ENCODE measurements at regions not wholly inside any gene's neighbourhood (a gene's known extent, or its start where the extent isn't known, plus 50 kb on each side); places are given as distances from the start of the nearest gene placed in this dataset.

DNA sequence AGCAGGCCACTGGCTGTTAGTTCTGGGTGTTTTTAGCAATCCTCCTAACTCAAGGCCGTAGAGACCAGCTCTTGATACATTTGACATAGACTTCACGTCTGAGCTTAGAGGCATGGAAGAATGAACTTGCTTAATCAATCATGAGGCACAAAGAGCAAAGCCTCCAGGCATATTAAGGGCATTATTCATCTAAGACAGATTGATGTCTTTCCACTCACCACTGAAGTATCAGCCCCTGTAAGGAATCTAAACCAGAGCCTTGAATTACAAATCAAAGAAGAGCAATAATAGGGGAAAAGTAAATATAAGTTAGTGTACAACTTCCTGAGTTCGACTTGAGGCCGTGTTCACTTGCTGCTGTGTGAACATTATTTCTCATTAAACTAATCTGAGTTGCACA is 1470.7 kb downstream of the AACS start:
- no peaks in the 10 kb centered on the region for H3K9me3 ChIP-seq (replicated peaks in 1 of 3)
- no peak overlapping the region for H3K27ac ChIP-seq
- TF ChIP-seq, protein P1, sequence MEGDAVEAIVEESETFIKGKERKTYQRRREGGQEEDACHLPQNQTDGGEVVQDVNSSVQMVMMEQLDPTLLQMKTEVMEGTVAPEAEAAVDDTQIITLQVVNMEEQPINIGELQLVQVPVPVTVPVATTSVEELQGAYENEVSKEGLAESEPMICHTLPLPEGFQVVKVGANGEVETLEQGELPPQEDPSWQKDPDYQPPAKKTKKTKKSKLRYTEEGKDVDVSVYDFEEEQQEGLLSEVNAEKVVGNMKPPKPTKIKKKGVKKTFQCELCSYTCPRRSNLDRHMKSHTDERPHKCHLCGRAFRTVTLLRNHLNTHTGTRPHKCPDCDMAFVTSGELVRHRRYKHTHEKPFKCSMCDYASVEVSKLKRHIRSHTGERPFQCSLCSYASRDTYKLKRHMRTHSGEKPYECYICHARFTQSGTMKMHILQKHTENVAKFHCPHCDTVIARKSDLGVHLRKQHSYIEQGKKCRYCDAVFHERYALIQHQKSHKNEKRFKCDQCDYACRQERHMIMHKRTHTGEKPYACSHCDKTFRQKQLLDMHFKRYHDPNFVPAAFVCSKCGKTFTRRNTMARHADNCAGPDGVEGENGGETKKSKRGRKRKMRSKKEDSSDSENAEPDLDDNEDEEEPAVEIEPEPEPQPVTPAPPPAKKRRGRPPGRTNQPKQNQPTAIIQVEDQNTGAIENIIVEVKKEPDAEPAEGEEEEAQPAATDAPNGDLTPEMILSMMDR (IDR thresholded peaks at IDR 0.05): no peak
- no peak for TF ChIP-seq POLR2A (IDR thresholded peaks at IDR 0.05)
- no peaks in the 10 kb centered on the region for H3K36me3 ChIP-seq (replicated peaks in 1 of 2)
- intact Hi-C loops (cut with DNase I): no loop called here
- 31 to 49% (median 45%) methylated on average over 4 of the region's 4 CpGs for WGBS, 4 donors
- H3K4me3 ChIP-seq: no peak overlapping the region
- H3K27me3 ChIP-seq: no peaks in the 10 kb centered on the region
- no peaks in the 10 kb centered on the region for H3K4me1 ChIP-seq (replicated peaks in 1 of 2)
- no peak for DNase-seq

DNA sequence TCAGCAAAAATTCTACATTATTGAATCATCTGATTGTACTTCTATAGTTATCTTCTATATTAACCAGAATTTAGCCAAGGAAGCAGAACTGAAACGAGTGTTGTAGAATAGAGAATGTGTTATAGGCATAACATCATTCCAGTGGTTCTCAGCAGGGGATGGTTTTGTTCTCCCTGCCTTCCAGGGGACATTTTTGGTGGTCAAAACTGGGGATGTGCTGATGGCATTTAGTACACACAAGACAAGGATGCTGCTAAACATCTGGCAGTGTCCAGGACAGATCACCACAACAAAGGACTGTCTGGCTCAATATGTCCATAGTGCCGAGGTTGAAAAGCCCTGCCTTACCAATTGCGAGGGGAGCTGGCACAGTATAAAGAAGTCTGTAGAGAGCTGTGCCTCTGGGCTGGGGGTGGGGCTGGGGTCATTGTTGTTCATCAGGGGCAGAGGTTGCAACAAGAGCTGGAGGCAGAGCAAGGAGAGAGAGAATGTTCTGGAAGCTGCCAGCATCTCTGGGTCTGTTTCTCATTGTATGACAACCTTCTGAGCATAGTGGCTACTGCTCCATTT is 1472.8 kb downstream of the AACS start:
- H3K27me3 ChIP-seq: no peaks in the 10 kb centered on the region
- no peaks in the 10 kb centered on the region for H3K9me3 ChIP-seq (replicated peaks in 1 of 3)
- H3K27ac ChIP-seq: no peak overlapping the region
- TF ChIP-seq, protein P1 (IDR thresholded peaks at IDR 0.05): no peak
- no peak for TF ChIP-seq POLR2A (IDR thresholded peaks at IDR 0.05)
- no peak overlapping the region for H3K4me3 ChIP-seq
- no peaks in the 10 kb centered on the region for H3K4me1 ChIP-seq (replicated peaks in 1 of 2)
- H3K36me3 ChIP-seq (replicated peaks in 1 of 2): no peaks in the 10 kb centered on the region
- intact Hi-C loops (cut with DNase I): no loop called here
- WGBS, 4 donors: 66 to 83% (median 71%) methylated on average over 3 of the region's 3 CpGs
- no peak for DNase-seq

DNA sequence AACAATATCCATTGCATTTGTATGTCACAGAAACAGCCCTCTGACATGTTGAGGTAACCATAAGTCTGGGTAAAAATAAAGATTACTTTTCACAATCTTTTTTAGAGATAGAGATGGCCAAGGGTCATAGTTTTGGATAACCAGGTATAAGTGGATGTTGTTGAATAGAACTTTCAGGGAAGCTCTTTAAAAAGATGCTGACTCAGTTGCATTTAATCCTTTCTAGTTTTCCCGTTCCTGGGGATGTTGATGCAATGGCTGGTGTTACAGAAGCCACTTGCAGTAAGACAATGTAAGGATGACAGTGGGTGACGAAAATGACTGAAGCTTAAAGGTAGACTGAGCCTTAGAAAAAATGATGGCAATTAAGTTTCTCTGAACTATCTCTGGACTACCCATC is 1473.7 kb downstream of the AACS start:
- WGBS, 4 donors: 56 to 68% (median 64%) methylated on average over 2 of the region's 2 CpGs
- H3K4me3 ChIP-seq: no peak overlapping the region
- no peaks in the 10 kb centered on the region for H3K9me3 ChIP-seq (replicated peaks in 1 of 3)
- intact Hi-C loops (cut with DNase I): no loop called here
- H3K4me1 ChIP-seq (replicated peaks in 1 of 2): no peaks in the 10 kb centered on the region
- H3K36me3 ChIP-seq (replicated peaks in 1 of 2): no peaks in the 10 kb centered on the region
- no peak for DNase-seq
- H3K27me3 ChIP-seq: no peaks in the 10 kb centered on the region
- no peak overlapping the region for H3K27ac ChIP-seq
- TF ChIP-seq, protein P1 (IDR thresholded peaks at IDR 0.05): no peak
- TF ChIP-seq POLR2A (IDR thresholded peaks at IDR 0.05): no peak

DNA sequence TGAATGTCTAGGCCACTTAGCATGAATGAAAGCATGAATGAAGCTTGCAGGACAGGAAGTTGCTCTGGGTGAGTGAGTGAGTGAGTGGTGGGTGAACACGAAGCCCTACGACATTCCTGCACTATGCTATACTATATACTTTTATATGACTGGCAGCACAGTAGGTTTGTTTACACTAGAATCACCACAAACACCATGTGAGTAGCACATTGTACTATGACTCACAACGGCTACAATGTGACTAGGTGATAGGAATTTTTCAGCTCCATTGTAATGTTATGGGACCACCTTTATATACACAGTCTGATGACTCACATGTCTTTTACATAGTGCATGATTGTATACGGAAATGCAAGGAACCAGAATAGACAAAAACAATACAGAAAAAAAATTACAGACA is 1480.2 kb downstream of the AACS start:
- DNase-seq: no peak
- Histone ChIP-seq H3K4me3 (no peak overlapping the region), H3K36me3 (replicated peaks in 1 of 2) (no peaks in the 10 kb centered on the region), H3K4me1 (replicated peaks in 1 of 2) (no peaks in the 10 kb centered on the region), H3K9me3 (replicated peaks in 1 of 3) (no peaks in the 10 kb centered on the region), H3K27ac (no peak overlapping the region), H3K27me3 (no peaks in the 10 kb centered on the region)
- WGBS, 4 donors: 55 to 74% (median 62%) methylated on average over 4 of the region's 4 CpGs
- intact Hi-C loops (cut with DNase I): no loop called here
- TF ChIP-seq, protein P1 (IDR thresholded peaks at IDR 0.05): no peak
- TF ChIP-seq POLR2A (IDR thresholded peaks at IDR 0.05): no peak

All from adrenal gland (tissue), 9 donors.